HEK293 (cell line): ENCODE measurements at regions not wholly inside any gene's neighbourhood (a gene's known extent, or its start where the extent isn't known, plus 50 kb on each side); places are given as distances from the start of the nearest gene placed in this dataset.

Experiments used
- CTCF ChIA-PET: fragments of 350-600 bp; formaldehyde crosslinking; extraction: SDS; loops from one replicate; lab custom pipeline; 2021; ENCODE audit warnings: antibody characterized with exemption; lab: Yijun Ruan, JAX
- POLR2A ChIA-PET: fragments of 300-600 bp; formaldehyde crosslinking; extraction: SDS; loops from one replicate; lab custom pipeline; 2020; ENCODE audit warnings: antibody characterized with exemption, inconsistent platforms; lab: Yijun Ruan, JAX
- H3K27ac ChIP-seq: fragments of 200-500 bp; sonication (Bioruptor generic); 2 replicates; pipeline ENCODE4 v1.5.1; 2014; ENCODE audit warnings: low read depth, low read length, control low read depth, inconsistent platforms; ENCODE audit errors: extremely low read depth
- H3K36me3 ChIP-seq, 2 experiments: fragments of 200-500 bp in 1 of 2; sonication (Bioruptor generic) in 1 of 2; 1 replicate in 1 of 2; 2 replicates in 1 of 2; pipeline ENCODE4 v1.5.1; 2014 to 2017; ENCODE audit warnings: inconsistent platforms in 2 of 2, low read length in 2 of 2; ENCODE audit not compliant: control insufficient read depth in 2 of 2, insufficient read depth in 1 of 2
- H3K4me1 ChIP-seq: fragments of 200-500 bp; sonication (Bioruptor generic); 2 replicates; pipeline ENCODE4 v1.5.1; 2014; ENCODE audit warnings: mild to moderate bottlenecking, low read length, inconsistent platforms; ENCODE audit not compliant: control insufficient read depth, insufficient read depth
- H3K4me3 ChIP-seq: 2 replicates; pipeline ENCODE4 v1.5.1; 2011; ENCODE audit warnings: low read depth, mild to moderate bottlenecking, control low read depth, low read length, moderate library complexity
- H3K9me3 ChIP-seq: fragments of 200-500 bp; sonication (Bioruptor generic); 2 replicates; pipeline ENCODE4 v1.5.1; 2014; ENCODE audit warnings: low read depth, low read length, inconsistent platforms; ENCODE audit not compliant: control insufficient read depth, insufficient read depth
- EGR2 ChIP-seq: fragments of 450-650 bp; formaldehyde crosslinking; IDR thresholded peaks from 2 replicates; pipeline ENCODE4 v1.5.1; 2016; ENCODE audit warnings: low read depth, missing biosample characterization, missing genetic modification characterization
- GLI2 ChIP-seq: fragments of 450-650 bp; formaldehyde crosslinking; IDR thresholded peaks from 2 replicates; pipeline ENCODE4; 2017; ENCODE audit warnings: missing biosample characterization, missing genetic modification characterization, low read depth, borderline replicate concordance
- HOXD13 ChIP-seq: sonication (generic); formaldehyde crosslinking; IDR thresholded peaks from 2 replicates; pipeline ENCODE4 v1.8.0; 2022; ENCODE audit warnings: missing genetic modification reagents, borderline replicate concordance
- KLF16 ChIP-seq: fragments of 450-650 bp; formaldehyde crosslinking; IDR thresholded peaks from 2 replicates; pipeline ENCODE4 v1.5.1; 2017; ENCODE audit warnings: missing biosample characterization, missing genetic modification characterization
- KLF17 ChIP-seq: fragments of 450-650 bp; formaldehyde crosslinking; IDR thresholded peaks from 2 replicates; pipeline ENCODE4 v1.5.1; 2016; ENCODE audit warnings: missing biosample characterization, missing genetic modification characterization
- KLF8 ChIP-seq: fragments of 450-650 bp; formaldehyde crosslinking; IDR thresholded peaks from 2 replicates; pipeline ENCODE4 v1.5.1; 2016; ENCODE audit warnings: missing biosample characterization, missing genetic modification characterization
- MZF1 ChIP-seq: fragments of 450-650 bp; formaldehyde crosslinking; IDR thresholded peaks from 2 replicates; pipeline ENCODE4 v1.5.1; 2017; ENCODE audit warnings: missing biosample characterization, missing genetic modification characterization, borderline replicate concordance
- OSR2 ChIP-seq: fragments of 450-650 bp; formaldehyde crosslinking; IDR thresholded peaks from 2 replicates; pipeline ENCODE4 v1.5.1; 2016; ENCODE audit warnings: missing biosample characterization, missing genetic modification characterization
- PRDM2 ChIP-seq: fragments of 450-650 bp; formaldehyde crosslinking; IDR thresholded peaks from 2 replicates; pipeline ENCODE4 v1.5.1; 2016; ENCODE audit warnings: missing biosample characterization, missing genetic modification characterization, borderline replicate concordance
- TCF7L2 ChIP-seq: IDR thresholded peaks from 2 replicates; pipeline ENCODE4 v1.6.1; 2011; ENCODE audit warnings: low read depth, mild to moderate bottlenecking, inconsistent platforms, low read length, moderate library complexity, borderline replicate concordance
- TRIM28 ChIP-seq: IDR thresholded peaks from 2 replicates; pipeline ENCODE4 v1.6.1; 2011; ENCODE audit warnings: low read length, control low read depth, borderline replicate concordance
- ZBTB10 ChIP-seq: fragments of 450-650 bp; formaldehyde crosslinking; IDR thresholded peaks from 2 replicates; pipeline ENCODE4 v1.5.1; 2016; ENCODE audit warnings: missing biosample characterization, missing genetic modification characterization
- ZFP37 ChIP-seq: fragments of 450-650 bp; formaldehyde crosslinking; IDR thresholded peaks from 2 replicates; pipeline ENCODE4 v1.5.1; 2016; ENCODE audit warnings: missing biosample characterization, missing genetic modification characterization
- ZIC2 ChIP-seq: fragments of 450-650 bp; formaldehyde crosslinking; IDR thresholded peaks from 2 replicates; pipeline ENCODE4 v1.5.1; 2016; ENCODE audit warnings: missing biosample characterization, missing genetic modification characterization
- ZNF133 ChIP-seq: fragments of 450-650 bp; formaldehyde crosslinking; IDR thresholded peaks from 2 replicates; pipeline ENCODE4 v1.5.1; 2016; ENCODE audit warnings: missing biosample characterization, missing genetic modification characterization
- ZNF174 ChIP-seq: fragments of 450-650 bp; formaldehyde crosslinking; IDR thresholded peaks from 2 replicates; pipeline ENCODE4 v1.5.0; 2017; ENCODE audit warnings: missing biosample characterization, mild to moderate bottlenecking, missing genetic modification characterization
- ZNF175 ChIP-seq: fragments of 450-650 bp; formaldehyde crosslinking; IDR thresholded peaks from 2 replicates; pipeline ENCODE4 v1.5.1; 2016; ENCODE audit warnings: missing biosample characterization, missing genetic modification characterization
- ZNF214 ChIP-seq: fragments of 450-650 bp; formaldehyde crosslinking; IDR thresholded peaks from 2 replicates; pipeline ENCODE4 v1.5.1; 2017; ENCODE audit warnings: missing biosample characterization, mild to moderate bottlenecking, missing genetic modification characterization, borderline replicate concordance
- ZNF239 ChIP-seq: fragments of 450-650 bp; formaldehyde crosslinking; IDR thresholded peaks from 2 replicates; pipeline ENCODE4 v1.5.1; 2016; ENCODE audit warnings: missing biosample characterization, missing genetic modification characterization
- ZNF266 ChIP-seq: fragments of 450-650 bp; formaldehyde crosslinking; IDR thresholded peaks from 2 replicates; pipeline ENCODE4 v1.5.1; 2016; ENCODE audit warnings: missing biosample characterization, missing genetic modification characterization, low read depth
- ZNF335 ChIP-seq: fragments of 450-650 bp; formaldehyde crosslinking; conservative IDR thresholded peaks from 2 replicates; pipeline ENCODE4 v1.5.1; 2016; ENCODE audit warnings: missing biosample characterization, missing genetic modification characterization
- ZNF341 ChIP-seq: fragments of 450-650 bp; formaldehyde crosslinking; IDR thresholded peaks from 2 replicates; pipeline ENCODE4; 2016; ENCODE audit warnings: low read depth, missing biosample characterization, missing genetic modification characterization
- ZNF513 ChIP-seq: fragments of 450-650 bp; IDR thresholded peaks from 2 replicates; pipeline ENCODE4 v1.5.1; 2018; ENCODE audit warnings: missing biosample characterization, missing genetic modification characterization
- ZNF560 ChIP-seq: fragments of 450-650 bp; formaldehyde crosslinking; IDR thresholded peaks from 2 replicates; pipeline ENCODE4 v1.5.1; 2017; ENCODE audit warnings: missing biosample characterization, missing genetic modification characterization, borderline replicate concordance
- ZNF600 ChIP-seq: fragments of 450-650 bp; formaldehyde crosslinking; IDR thresholded peaks from 2 replicates; pipeline ENCODE4 v1.5.1; 2016; ENCODE audit warnings: missing biosample characterization, missing genetic modification characterization
- ZNF621 ChIP-seq: fragments of 450-650 bp; formaldehyde crosslinking; IDR thresholded peaks from 2 replicates; pipeline ENCODE4 v1.5.1; 2017; ENCODE audit warnings: missing biosample characterization, missing genetic modification characterization
- ZNF701 ChIP-seq: fragments of 450-650 bp; formaldehyde crosslinking; IDR thresholded peaks from 2 replicates; pipeline ENCODE4 v1.5.1; 2016; ENCODE audit warnings: missing biosample characterization, missing genetic modification characterization
- ZNF707 ChIP-seq: fragments of 450-650 bp; formaldehyde crosslinking; IDR thresholded peaks from 2 replicates; pipeline ENCODE4 v1.5.1; 2016; ENCODE audit warnings: missing biosample characterization, missing genetic modification characterization

- Histone ChIP-seq H3K4me3 (no peak overlapping the region), H3K36me3 (no peaks in the 10 kb centered on the region), H3K9me3 (no peaks in the 10 kb centered on the region), H3K27ac (no peak overlapping the region), H3K4me1 (no peaks in the 10 kb centered on the region)
- POLR2A ChIA-PET: no interaction called here
- CTCF ChIA-PET: interaction anchor here (0.6 to 2.0 kb wide), 11 partner anchors 8 to 1230 kb away, joined by 3 to 7 read pairs (median 3); no protein-coding TSS in a partner anchor
- TF ChIP-seq MZF1: no peak
- TF ChIP-seq ZNF341 (tag by site-specific recombination): no peak
- no peak for TF ChIP-seq GLI2
- no peak for TF ChIP-seq ZNF621 (tag by site-specific recombination)
- no peak for TF ChIP-seq ZNF266
- no peak for TF ChIP-seq ZNF214 (tag by site-specific recombination)
- no peak for TF ChIP-seq ZNF133 (tag by site-specific recombination)
- TF ChIP-seq ZNF175 (tag by site-specific recombination): no peak
- TF ChIP-seq ZIC2 (tag by site-specific recombination): no peak
- no peak for TF ChIP-seq ZBTB10 (tag by site-specific recombination)
- no peak for TF ChIP-seq ZNF701 (tag by site-specific recombination)
- no peak for TF ChIP-seq ZNF600
- no peak for TF ChIP-seq KLF16
- no peak for TF ChIP-seq ZNF239 (tag by site-specific recombination)
- TF ChIP-seq EGR2 (tag by site-specific recombination): no peak
- TF ChIP-seq ZNF335: no peak
- TF ChIP-seq ZNF513 (tag by site-specific recombination): no peak
Observed at GRCh38 chrX:8879750-8880149, 78.6 kb upstream of the FAM9A start.

GRCh38 chrX:8873956-8874355, 72.8 kb upstream of the FAM9A start:
- H3K27ac ChIP-seq: no peak overlapping the region
- ChIA-PET POLR2A (no interaction called here), CTCF (no interaction called here)
- no peaks in the 10 kb centered on the region for H3K4me1 ChIP-seq
- H3K9me3 ChIP-seq: no peaks in the 10 kb centered on the region
- no peak overlapping the region for H3K4me3 ChIP-seq
- H3K36me3 ChIP-seq: no peaks in the 10 kb centered on the region
- TF ChIP-seq ZNF175 (tag by site-specific recombination) (no peak), ZFP37 (tag by site-specific recombination) (no peak), ZNF341 (tag by site-specific recombination) (no peak), TRIM28 (no peak), ZNF707 (tag by site-specific recombination) (no peak), OSR2 (tag by site-specific recombination) (no peak), ZNF560 (tag by site-specific recombination) (no peak), TCF7L2 (no peak), ZNF174 (tag by site-specific recombination) (no peak), PRDM2 (tag by site-specific recombination) (no peak), KLF8 (tag by site-specific recombination) (no peak), KLF17 (tag by site-specific recombination) (no peak), HOXD13 (no peak)
